ENCODE measurements at regions not wholly inside any gene's neighbourhood (a gene's known extent, or its start where the extent isn't known, plus 50 kb on each side); places are given as distances from the start of the nearest gene placed in this dataset.

- TF ChIP-seq, protein P1, sequence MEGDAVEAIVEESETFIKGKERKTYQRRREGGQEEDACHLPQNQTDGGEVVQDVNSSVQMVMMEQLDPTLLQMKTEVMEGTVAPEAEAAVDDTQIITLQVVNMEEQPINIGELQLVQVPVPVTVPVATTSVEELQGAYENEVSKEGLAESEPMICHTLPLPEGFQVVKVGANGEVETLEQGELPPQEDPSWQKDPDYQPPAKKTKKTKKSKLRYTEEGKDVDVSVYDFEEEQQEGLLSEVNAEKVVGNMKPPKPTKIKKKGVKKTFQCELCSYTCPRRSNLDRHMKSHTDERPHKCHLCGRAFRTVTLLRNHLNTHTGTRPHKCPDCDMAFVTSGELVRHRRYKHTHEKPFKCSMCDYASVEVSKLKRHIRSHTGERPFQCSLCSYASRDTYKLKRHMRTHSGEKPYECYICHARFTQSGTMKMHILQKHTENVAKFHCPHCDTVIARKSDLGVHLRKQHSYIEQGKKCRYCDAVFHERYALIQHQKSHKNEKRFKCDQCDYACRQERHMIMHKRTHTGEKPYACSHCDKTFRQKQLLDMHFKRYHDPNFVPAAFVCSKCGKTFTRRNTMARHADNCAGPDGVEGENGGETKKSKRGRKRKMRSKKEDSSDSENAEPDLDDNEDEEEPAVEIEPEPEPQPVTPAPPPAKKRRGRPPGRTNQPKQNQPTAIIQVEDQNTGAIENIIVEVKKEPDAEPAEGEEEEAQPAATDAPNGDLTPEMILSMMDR (tag by site-specific recombination; IDR thresholded peaks at IDR 0.05): no peak
- TF ChIP-seq ZSCAN23 (tag by site-specific recombination; IDR thresholded peaks at IDR 0.05) (no peak), ZSCAN30 (tag by site-specific recombination; IDR thresholded peaks at IDR 0.05) (no peak)
Measured at GRCh38 chr9:75653750-75654149, 236.7 kb upstream of the PCSK5 start.

Data from HEK293 (cell line).